Chondrocyte (in vitro differentiated cells): ENCODE measurements at regions not wholly inside any gene's neighbourhood (a gene's known extent, or its start where the extent isn't known, plus 50 kb on each side); places are given as distances from the start of the nearest gene placed in this dataset.
A peak's percentile ranks its signal among the peaks of the same experiment; 100 is the strongest.
"Not testable (repeated sequence)": the region's sequence is repeated elsewhere in the genome, so short reads cannot be mapped to it uniquely, and the experiment has no call there.

Source experiments
- DNase-seq: peaks from one replicate; pipeline ENCODE4 v3.0.0; 2021; ENCODE audit warnings: mixed read lengths, low spot score
- H3K27ac Mint-ChIP-seq: one replicate; pipeline ENCODE4 v1.8.0; 2021; ENCODE audit warnings: mild to moderate bottlenecking, moderate library complexity, mixed read lengths; ENCODE audit not compliant: unreplicated experiment
- H3K27me3 Mint-ChIP-seq: 2 replicates; pipeline ENCODE4 v1.8.0; 2021; ENCODE audit warnings: low read depth, mixed read lengths
- H3K36me3 Mint-ChIP-seq: 2 replicates; pipeline ENCODE4 v1.8.0; 2021; ENCODE audit warnings: low read depth, mixed read lengths
- H3K4me1 Mint-ChIP-seq: 2 replicates; pipeline ENCODE4 v1.8.0; 2021; ENCODE audit warnings: low read depth, mild to moderate bottlenecking, mixed read lengths
- H3K4me3 Mint-ChIP-seq: one replicate; pipeline ENCODE4 v1.8.0; 2021; ENCODE audit warnings: mild to moderate bottlenecking, moderate library complexity, mixed read lengths; ENCODE audit not compliant: unreplicated experiment
- H3K9me3 Mint-ChIP-seq: 2 replicates; pipeline ENCODE4 v1.8.0; 2021; ENCODE audit warnings: low read depth, mixed read lengths

DNA sequence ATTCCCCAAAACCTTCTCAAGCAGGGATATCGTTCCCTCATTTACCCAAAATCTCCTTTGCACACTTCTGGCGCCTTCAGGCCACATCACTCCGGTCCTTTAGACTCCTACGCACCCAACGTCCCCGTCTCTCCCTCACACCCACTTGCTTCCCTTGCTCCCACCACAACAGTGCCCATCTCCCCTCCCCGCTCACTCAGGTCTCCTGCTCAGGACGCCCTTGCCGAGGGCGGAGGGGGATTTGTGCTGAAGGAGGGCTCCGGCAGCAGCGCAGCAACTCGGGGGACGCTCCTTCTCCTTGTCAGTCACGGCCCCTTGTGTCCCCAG, 71.6 kb downstream of the PCMTD2 start:
- H3K4me1 Mint-ChIP-seq, H3K4me3 Mint-ChIP-seq, DNase-seq, H3K9me3 Mint-ChIP-seq, H3K36me3 Mint-ChIP-seq, H3K27ac Mint-ChIP-seq: not testable (repeated sequence)
- H3K27me3 Mint-ChIP-seq: peaks cover 32% of the 10 kb centered on the region

DNA sequence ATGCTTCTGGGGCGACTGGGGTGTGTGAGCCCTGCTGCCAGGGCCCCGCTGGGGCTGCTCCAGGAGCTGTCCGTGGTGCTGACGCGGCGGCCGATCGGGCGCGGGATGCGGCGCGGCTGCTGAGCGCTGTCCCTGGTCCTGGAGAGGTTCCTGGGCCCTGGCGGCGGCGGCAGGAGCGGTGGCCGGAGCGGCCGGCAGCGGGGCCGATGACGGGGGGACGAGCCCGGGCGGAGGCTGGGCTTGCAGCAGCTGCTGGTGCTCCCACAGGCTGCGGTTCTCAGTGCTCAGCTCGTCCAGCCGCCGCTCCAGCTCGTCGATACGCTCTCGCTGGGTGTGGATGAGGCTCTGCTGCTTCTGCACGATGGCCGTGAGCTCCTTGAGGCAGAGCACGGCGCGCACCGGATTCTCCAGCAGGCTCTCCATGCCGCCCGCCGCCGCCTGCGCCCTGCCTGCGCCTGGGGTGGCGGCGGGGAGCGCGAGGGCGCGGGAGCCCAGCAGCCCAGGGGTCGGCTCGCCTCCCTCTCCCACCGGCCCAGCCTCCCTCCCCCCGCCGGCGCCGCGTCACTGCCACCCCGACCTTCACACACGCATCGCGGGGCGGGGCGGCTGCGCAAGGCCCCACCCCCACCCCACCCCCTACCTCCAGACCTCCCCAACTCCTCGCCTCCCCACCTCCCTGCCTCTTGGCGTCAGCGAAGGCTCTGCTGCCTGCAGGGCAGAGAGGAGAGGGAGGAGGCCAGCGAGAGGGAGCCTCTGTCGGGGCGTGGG, 72.2 kb downstream of the PCMTD2 start:
- peak overlapping the region; percentile 48 for H3K4me3 Mint-ChIP-seq
- not testable (repeated sequence) for H3K4me1 Mint-ChIP-seq, H3K36me3 Mint-ChIP-seq, H3K9me3 Mint-ChIP-seq, H3K27ac Mint-ChIP-seq
- peak; percentile 82 for DNase-seq
- peaks cover 32% of the 10 kb centered on the region for H3K27me3 Mint-ChIP-seq

- not testable (repeated sequence) for DNase-seq, H3K36me3 Mint-ChIP-seq, H3K27ac Mint-ChIP-seq, H3K4me1 Mint-ChIP-seq
- Mint-ChIP-seq H3K4me3 (peak overlapping the region; percentile 44), H3K9me3 (peaks cover 13% of the 10 kb centered on the region), H3K27me3 (peaks cover 36% of the 10 kb centered on the region)
Measured at GRCh38 chr20:64328595-64329250, 73.2 kb downstream of the PCMTD2 start.

DNA sequence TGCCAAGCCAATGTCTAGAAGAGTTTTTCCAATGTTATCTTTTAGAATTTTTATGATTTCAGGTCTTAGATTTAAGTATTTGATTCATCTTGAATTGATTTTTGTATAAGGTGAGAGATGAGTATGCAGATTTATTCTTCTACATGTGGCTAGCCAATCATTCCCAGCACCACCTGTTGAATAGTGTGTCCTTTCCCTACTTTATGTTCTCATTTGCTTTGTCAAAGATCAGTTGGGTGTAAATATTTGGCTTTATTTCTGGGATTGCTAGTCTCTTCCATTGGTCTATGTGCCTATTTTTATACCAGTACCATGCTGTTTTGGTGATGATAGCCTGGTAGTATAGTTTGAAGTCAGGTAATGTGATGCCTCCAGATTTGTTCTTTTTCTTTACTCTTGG, 77.1 kb downstream of the PCMTD2 start:
- H3K36me3 Mint-ChIP-seq, H3K27ac Mint-ChIP-seq, DNase-seq, H3K4me1 Mint-ChIP-seq, H3K4me3 Mint-ChIP-seq: not testable (repeated sequence)
- peaks cover 34% of the 10 kb centered on the region for H3K27me3 Mint-ChIP-seq
- peaks cover 13% of the 10 kb centered on the region for H3K9me3 Mint-ChIP-seq
